Nephron (organoid): ENCODE measurements at regions not wholly inside any gene's neighbourhood (a gene's known extent, or its start where the extent isn't known, plus 50 kb on each side); places are given as distances from the start of the nearest gene placed in this dataset.

ENCODE experiments used
- H3K27ac Mint-ChIP-seq, 3 experiments: 2 replicates each; pipeline ENCODE4 v1.8.0; 2020; ENCODE audit warnings: mixed read lengths in 3 of 3, mild to moderate bottlenecking in 2 of 3, moderate library complexity in 1 of 3
- H3K27me3 Mint-ChIP-seq: 2 replicates; pipeline ENCODE4 v1.8.0; 2021; ENCODE audit warnings: low read depth, mild to moderate bottlenecking, moderate library complexity, mixed read lengths
- H3K36me3 Mint-ChIP-seq: 2 replicates; pipeline ENCODE4 v1.8.0; 2020; ENCODE audit warnings: low read depth, mixed read lengths
- H3K4me1 Mint-ChIP-seq: 2 replicates; pipeline ENCODE4 v1.8.0; 2020; ENCODE audit warnings: mixed read lengths
- H3K4me3 Mint-ChIP-seq, 3 experiments: 2 replicates each; pipeline ENCODE4 v1.8.0; 2020; ENCODE audit warnings: mild to moderate bottlenecking in 3 of 3, mixed read lengths in 3 of 3, moderate library complexity in 2 of 3
- H3K9me3 Mint-ChIP-seq: 2 replicates; pipeline ENCODE4 v1.8.0; 2020; ENCODE audit warnings: mixed read lengths
- CTCF ChIP-seq, 3 experiments: fragments of 200-600 bp; sonication (generic); IDR thresholded peaks; one replicate each; pipeline ENCODE4 v1.5.0; 2021; ENCODE audit warnings: antibody characterized with exemption in 3 of 3; ENCODE audit not compliant: unreplicated experiment in 3 of 3

- H3K36me3 Mint-ChIP-seq, result no peaks in the 10 kb centered on the region
- no peaks in the 10 kb centered on the region for H3K9me3 Mint-ChIP-seq
- no peak for TF ChIP-seq CTCF (IDR thresholded peaks at IDR 0.05; ENCODE audit: unreplicated experiment in 3 of 3)
- no peaks in the 10 kb centered on the region for H3K27me3 Mint-ChIP-seq
- H3K4me3 Mint-ChIP-seq, result no peak overlapping the region
- peak overlapping the region in 2 of 3 experiments; percentile 17 to 19 for H3K27ac Mint-ChIP-seq
- peaks cover 19% of the 10 kb centered on the region for H3K4me1 Mint-ChIP-seq
These were observed 388.9 kb upstream of the SGCD start for GRCh38 chr5:155938051-155938450.

GRCh38 chr5:155941340-155941739 is 385.6 kb upstream of the SGCD start:
- Mint-ChIP-seq H3K9me3 (no peaks in the 10 kb centered on the region), H3K27me3 (no peaks in the 10 kb centered on the region)
- no peak for TF ChIP-seq CTCF (IDR thresholded peaks at IDR 0.05; ENCODE audit: unreplicated experiment in 3 of 3)

GRCh38 chr5:155943516-155944407 is 383.2 kb upstream of the SGCD start:
- no peaks in the 10 kb centered on the region for H3K36me3 Mint-ChIP-seq
- peak overlapping the region in 1 of 3 experiments; percentile 20 for H3K27ac Mint-ChIP-seq
- peaks cover 5% of the 10 kb centered on the region for H3K4me1 Mint-ChIP-seq
- H3K9me3 Mint-ChIP-seq, result no peaks in the 10 kb centered on the region
- H3K27me3 Mint-ChIP-seq, result no peaks in the 10 kb centered on the region
- H3K4me3 Mint-ChIP-seq, result no peak overlapping the region
- TF ChIP-seq CTCF (IDR thresholded peaks at IDR 0.05; ENCODE audit: unreplicated experiment in 3 of 3), result peak; percentile 87 to 93 (median 91)

More at GRCh38 chr5:155941340-155941739, 385.6 kb upstream of the SGCD start:
- Mint-ChIP-seq H3K27ac (no peak overlapping the region), H3K4me1 (peaks cover 23% of the 10 kb centered on the region), H3K36me3 (no peaks in the 10 kb centered on the region), H3K4me3 (no peak overlapping the region)

- no peak for TF ChIP-seq CTCF (IDR thresholded peaks at IDR 0.05; ENCODE audit: unreplicated experiment in 3 of 3)
- H3K9me3 Mint-ChIP-seq, result no peaks in the 10 kb centered on the region
- H3K4me1 Mint-ChIP-seq, result peaks cover 20% of the 10 kb centered on the region
- no peaks in the 10 kb centered on the region for H3K27me3 Mint-ChIP-seq
- H3K4me3 Mint-ChIP-seq, result no peak overlapping the region
- no peak overlapping the region for H3K27ac Mint-ChIP-seq
- no peaks in the 10 kb centered on the region for H3K36me3 Mint-ChIP-seq
These were observed 379.4 kb upstream of the SGCD start for GRCh38 chr5:155947394-155948062.

- H3K27ac Mint-ChIP-seq, result no peak overlapping the region
- no peaks in the 10 kb centered on the region for H3K9me3 Mint-ChIP-seq
- no peaks in the 10 kb centered on the region for H3K36me3 Mint-ChIP-seq
- H3K4me3 Mint-ChIP-seq, result no peak overlapping the region
- H3K27me3 Mint-ChIP-seq, result no peaks in the 10 kb centered on the region
- H3K4me1 Mint-ChIP-seq, result peaks cover 26% of the 10 kb centered on the region
- TF ChIP-seq CTCF (IDR thresholded peaks at IDR 0.05; ENCODE audit: unreplicated experiment in 3 of 3), result no peak
These were observed 378.4 kb upstream of the SGCD start for GRCh38 chr5:155948576-155948975.
